GM12875 (cell line): ENCODE measurements at regions not wholly inside any gene's neighbourhood (a gene's known extent, or its start where the extent isn't known, plus 50 kb on each side); places are given as distances from the start of the nearest gene placed in this dataset.

Experiments used
- H3K4me3 ChIP-seq: one replicate; pipeline ENCODE4 v1.5.1; 2011; ENCODE audit warnings: low read depth, low read length, control low read depth
- CTCF ChIP-seq: IDR thresholded peaks from 2 replicates; pipeline ENCODE4 v1.5.1; 2011; ENCODE audit warnings: low read depth, mild to moderate bottlenecking, control low read depth, inconsistent platforms, low read length, moderate library complexity, borderline replicate concordance; ENCODE audit not compliant: insufficient read depth

DNA sequence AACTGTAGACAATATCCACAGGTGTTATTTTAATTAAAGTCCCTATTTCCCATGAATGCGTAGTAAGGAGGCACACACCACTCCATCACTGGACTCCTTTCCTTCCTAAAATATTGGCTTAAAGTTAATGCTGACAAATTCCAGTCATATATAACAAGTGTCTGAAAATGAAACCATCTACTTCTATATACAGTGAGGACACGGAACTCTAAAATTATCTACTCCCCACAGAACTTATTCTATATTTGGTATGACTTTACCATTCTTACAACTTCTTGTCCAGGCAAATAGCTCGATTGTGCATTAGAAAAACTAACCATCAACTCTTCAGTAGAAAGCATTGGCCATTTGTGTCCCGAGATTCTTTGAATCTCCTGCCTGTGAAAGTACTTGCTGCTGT lies 1560.2 kb downstream of the EFNB2 start:
- no peak overlapping the region for H3K4me3 ChIP-seq
- TF ChIP-seq CTCF = no peak

GRCh38 chr13:104968876-104969275 lies 1566.6 kb downstream of the EFNB2 start:
- TF ChIP-seq CTCF = no peak
- no peak overlapping the region for H3K4me3 ChIP-seq

DNA sequence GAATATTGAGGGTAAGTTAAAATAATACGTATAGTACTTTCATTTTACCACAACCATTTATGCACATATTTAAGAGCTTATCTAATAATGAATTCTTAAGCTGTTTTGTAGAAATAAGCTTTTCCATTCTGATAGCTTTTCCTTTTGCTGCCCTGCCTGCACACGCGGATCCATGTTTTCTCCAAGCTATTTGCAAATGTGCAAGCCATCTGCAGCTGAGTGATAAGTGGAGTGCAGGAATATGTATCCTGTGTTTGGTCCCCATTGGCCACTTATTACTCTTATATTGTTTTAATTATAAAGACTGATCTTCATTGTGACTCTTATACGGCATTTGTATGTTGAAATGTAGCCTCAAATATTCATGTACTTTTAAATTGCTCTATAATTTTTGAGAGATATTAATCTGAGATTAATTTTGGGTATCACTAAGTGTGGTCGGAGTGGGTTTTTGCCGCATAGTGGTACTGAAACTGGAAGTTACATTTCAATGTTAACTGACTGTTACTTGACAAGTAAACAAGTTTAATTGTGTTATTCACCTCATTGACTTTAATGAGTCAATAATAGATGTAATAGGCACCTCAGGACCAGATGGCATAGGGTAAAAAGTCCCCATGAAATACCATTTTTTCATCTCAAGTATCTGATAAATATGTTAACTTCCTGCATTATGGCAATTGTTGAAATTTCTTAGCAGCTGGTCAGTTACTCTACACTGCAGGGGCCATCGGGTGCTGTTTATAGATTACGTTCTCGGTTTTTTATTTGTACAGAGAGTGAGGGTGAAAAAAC lies 1567.4 kb downstream of the EFNB2 start:
- H3K4me3 ChIP-seq = no peak overlapping the region
- TF ChIP-seq CTCF = no peak

- H3K4me3 ChIP-seq = no peak overlapping the region
- TF ChIP-seq CTCF = no peak
Measured at GRCh38 chr13:104967376-104967775, 1568.1 kb downstream of the EFNB2 start.

DNA sequence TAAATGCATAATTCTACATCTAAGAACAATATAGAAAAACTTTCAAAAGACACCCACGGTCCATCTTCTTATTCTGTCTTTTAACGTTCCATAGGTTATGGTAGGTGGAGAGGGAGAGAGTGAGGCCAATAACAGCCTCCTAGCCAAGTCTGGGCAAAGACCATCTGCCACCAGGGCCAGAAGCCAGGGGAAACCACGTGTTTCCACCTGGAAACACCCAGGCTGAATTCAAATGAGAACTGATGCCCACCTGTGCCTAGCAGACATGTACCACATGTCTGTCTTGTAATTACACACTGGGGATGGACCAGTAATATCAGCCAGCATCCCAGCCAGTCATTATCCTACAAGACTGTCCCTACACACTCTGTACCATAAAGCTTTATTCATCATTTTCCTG lies 1573.1 kb downstream of the EFNB2 start:
- no peak overlapping the region for H3K4me3 ChIP-seq
- no peak for TF ChIP-seq CTCF

DNA sequence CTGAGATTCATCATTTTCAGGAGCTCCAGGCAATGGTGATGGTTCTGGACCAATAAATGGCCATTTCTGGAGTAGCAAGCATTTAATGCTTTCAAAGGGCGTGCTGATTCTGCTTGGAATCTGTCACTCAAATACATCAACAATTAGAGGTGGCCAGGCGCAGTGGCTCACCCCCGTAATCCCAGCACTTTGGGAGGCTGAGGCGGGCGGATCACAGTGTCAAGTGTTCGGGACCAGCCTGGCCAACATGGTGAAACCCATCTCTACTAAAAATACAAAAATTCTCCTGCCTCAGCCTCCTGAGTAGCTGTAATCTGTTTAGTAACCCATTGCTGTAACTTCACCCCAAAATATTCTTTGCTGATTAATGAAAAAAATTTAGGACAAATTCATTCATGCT lies 1574.2 kb downstream of the EFNB2 start:
- no peak for TF ChIP-seq CTCF
- no peak overlapping the region for H3K4me3 ChIP-seq

DNA sequence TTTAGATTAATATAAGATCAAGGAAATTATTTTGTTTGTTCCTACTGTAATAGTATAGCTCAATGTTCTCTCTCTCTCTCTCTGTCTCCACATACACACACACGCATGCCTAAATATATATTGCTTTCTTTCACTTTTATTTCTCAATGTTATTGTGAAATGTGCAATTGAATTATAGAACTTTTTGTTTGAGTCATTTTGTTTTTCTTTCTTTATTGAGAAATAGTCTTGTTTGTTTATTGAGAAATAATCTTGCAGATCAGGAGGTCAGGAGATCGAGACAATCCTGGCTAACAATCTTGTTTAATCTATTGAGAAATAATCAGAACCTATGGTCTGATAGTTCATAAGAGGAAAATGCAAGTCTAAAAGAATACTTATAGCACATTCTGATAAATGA lies 1581.3 kb downstream of the EFNB2 start:
- no peak for TF ChIP-seq CTCF
- no peak overlapping the region for H3K4me3 ChIP-seq
